Gastroesophageal sphincter (tissue), 4 donors: ENCODE measurements at regions not wholly inside any gene's neighbourhood (a gene's known extent, or its start where the extent isn't known, plus 50 kb on each side); places are given as distances from the start of the nearest gene placed in this dataset.

Experiments
- ATAC-seq: fragments of 150-250 bp; one replicate; pipeline ENCODE4 v1.9.1; 2016; ENCODE audit warnings: mild to moderate bottlenecking, moderate library complexity
- H3K27ac ChIP-seq, 4 donors: fragments of 200-600 bp; sonication (generic) in 3 of 4; 1 replicate in 3 of 4; 2 replicates in 1 of 4; pipeline ENCODE4 v1.5.1; 2016 to 2019
- H3K27me3 ChIP-seq: fragments of 200-600 bp; sonication (generic); one replicate; pipeline ENCODE4 v1.5.1; 2019
- H3K36me3 ChIP-seq, 2 donors: fragments of 200-600 bp; sonication (generic); one replicate each; pipeline ENCODE4 v1.5.1; 2019; ENCODE audit warnings: control low read depth in 1 of 2
- H3K4me1 ChIP-seq, 3 donors: fragments of 200-600 bp; sonication (generic); 1 replicate in 2 of 3; 2 replicates in 1 of 3; pipeline ENCODE4 v1.5.1; 2016 to 2019; ENCODE audit warnings: control low read depth in 2 of 3
- H3K4me3 ChIP-seq, 2 donors: fragments of 200-600 bp; sonication (generic); one replicate each; pipeline ENCODE4 v1.5.1; 2019; ENCODE audit warnings: mild to moderate bottlenecking in 1 of 2, moderate library complexity in 1 of 2
- H3K9me3 ChIP-seq, 3 donors: fragments of 200-600 bp; sonication (generic); one replicate each; pipeline ENCODE4 v1.5.1; 2017 to 2019; ENCODE audit warnings: control low read depth in 2 of 3
- EP300 ChIP-seq: sonication (generic); formaldehyde crosslinking; IDR thresholded peaks from one replicate; pipeline ENCODE4 v1.6.1; 2017; ENCODE audit warnings: antibody characterized with exemption, mild to moderate bottlenecking
- POLR2A ChIP-seq, 2 donors: fragments of 450-650 bp; IDR thresholded peaks; one replicate each; pipeline ENCODE4 v1.6.1; 2017; ENCODE audit warnings: antibody characterized with exemption in 2 of 2, mild to moderate bottlenecking in 2 of 2, moderate library complexity in 1 of 2
- POLR2AphosphoS5 ChIP-seq: sonication (generic); formaldehyde crosslinking; IDR thresholded peaks from one replicate; pipeline ENCODE4 v1.6.1; 2017; ENCODE audit warnings: antibody characterized with exemption
- WGBS, 2 donors: methylation state at CpG; one replicate each; pipeline ENCODE4 v1.1.5; 2018; ENCODE audit warnings: low coverage in 1 of 2; 5-methylcytosine and 5-hydroxymethylcytosine counted together
- TF ChIP-seq, protein P1 (sequence below), 4 experiments: fragments of 200-600 bp in 2 of 4; fragments of 450-650 bp in 2 of 4; sonication (generic) in 1 of 4; IDR thresholded peaks; one replicate each; pipeline ENCODE4 v1.5.1; 2017 to 2019; ENCODE audit warnings: antibody characterized with exemption in 4 of 4, mild to moderate bottlenecking in 2 of 4, moderate library complexity in 2 of 4

GRCh38 chr4:165662341-165662740, 210.7 kb upstream of the TLL1 start:
- Histone ChIP-seq H3K4me3 (no peak overlapping the region), H3K9me3 (no peaks in the 10 kb centered on the region), H3K27me3 (no peaks in the 10 kb centered on the region), H3K36me3 (no peaks in the 10 kb centered on the region), H3K27ac (no peak overlapping the region), H3K4me1 (no peaks in the 10 kb centered on the region)
- WGBS, 2 donors = 43 to 56% methylated on average over 2 of the region's 2 CpGs
- ATAC-seq = no peak
- no peak for TF ChIP-seq EP300
- no peak for TF ChIP-seq POLR2A (IDR thresholded peaks at IDR 0.05)
- no peak for TF ChIP-seq POLR2AphosphoS5
- TF ChIP-seq, protein P1, sequence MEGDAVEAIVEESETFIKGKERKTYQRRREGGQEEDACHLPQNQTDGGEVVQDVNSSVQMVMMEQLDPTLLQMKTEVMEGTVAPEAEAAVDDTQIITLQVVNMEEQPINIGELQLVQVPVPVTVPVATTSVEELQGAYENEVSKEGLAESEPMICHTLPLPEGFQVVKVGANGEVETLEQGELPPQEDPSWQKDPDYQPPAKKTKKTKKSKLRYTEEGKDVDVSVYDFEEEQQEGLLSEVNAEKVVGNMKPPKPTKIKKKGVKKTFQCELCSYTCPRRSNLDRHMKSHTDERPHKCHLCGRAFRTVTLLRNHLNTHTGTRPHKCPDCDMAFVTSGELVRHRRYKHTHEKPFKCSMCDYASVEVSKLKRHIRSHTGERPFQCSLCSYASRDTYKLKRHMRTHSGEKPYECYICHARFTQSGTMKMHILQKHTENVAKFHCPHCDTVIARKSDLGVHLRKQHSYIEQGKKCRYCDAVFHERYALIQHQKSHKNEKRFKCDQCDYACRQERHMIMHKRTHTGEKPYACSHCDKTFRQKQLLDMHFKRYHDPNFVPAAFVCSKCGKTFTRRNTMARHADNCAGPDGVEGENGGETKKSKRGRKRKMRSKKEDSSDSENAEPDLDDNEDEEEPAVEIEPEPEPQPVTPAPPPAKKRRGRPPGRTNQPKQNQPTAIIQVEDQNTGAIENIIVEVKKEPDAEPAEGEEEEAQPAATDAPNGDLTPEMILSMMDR (IDR thresholded peaks at IDR 0.05) = no peak

DNA sequence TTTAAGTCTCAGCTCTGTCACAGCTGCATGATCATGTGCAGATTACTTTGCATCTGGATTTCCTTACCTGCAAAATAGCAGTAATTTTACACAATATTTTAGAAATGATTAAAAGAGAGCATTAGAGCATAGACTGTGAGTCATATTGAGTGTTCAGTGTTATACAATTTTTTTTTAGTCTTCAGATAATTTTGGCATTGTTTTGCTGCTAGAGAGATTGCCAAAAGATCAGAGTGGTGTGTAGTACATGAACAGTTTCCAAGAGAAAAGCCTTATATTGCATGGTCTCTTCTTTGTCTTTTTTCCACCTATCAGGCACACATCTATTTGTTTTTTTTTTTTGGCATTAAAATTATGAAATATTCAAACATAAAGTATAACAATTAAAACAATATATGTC, 209.6 kb upstream of the TLL1 start:
- Histone ChIP-seq H3K27ac (no peak overlapping the region), H3K36me3 (no peaks in the 10 kb centered on the region), H3K4me1 (no peaks in the 10 kb centered on the region), H3K4me3 (no peak overlapping the region), H3K9me3 (no peaks in the 10 kb centered on the region), H3K27me3 (no peaks in the 10 kb centered on the region)
- no peak for ATAC-seq
- TF ChIP-seq POLR2AphosphoS5 (no peak), EP300 (no peak), POLR2A (IDR thresholded peaks at IDR 0.05) (no peak)
- TF ChIP-seq, protein P1 (IDR thresholded peaks at IDR 0.05) = no peak

DNA sequence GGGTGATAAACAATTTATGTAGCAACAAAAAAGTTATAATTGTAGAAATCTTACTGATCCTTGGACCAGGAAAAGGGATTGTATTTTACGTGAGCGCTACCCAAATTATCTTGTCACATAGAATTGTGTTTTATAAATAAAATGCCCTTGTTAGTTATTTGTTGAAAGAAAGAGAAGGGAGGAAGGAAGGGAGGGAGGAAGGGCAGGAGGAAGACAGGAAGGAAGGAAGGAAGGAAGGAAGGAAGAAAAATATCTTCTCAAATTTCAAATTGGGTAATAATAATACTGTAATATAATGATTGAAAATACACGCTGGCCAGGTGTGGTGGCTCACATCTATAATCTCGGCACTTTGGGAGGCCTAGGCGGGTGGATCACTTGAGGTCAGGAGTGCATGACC, 206.2 kb upstream of the TLL1 start:
- Histone ChIP-seq H3K9me3 (no peaks in the 10 kb centered on the region), H3K27me3 (no peaks in the 10 kb centered on the region), H3K4me1 (no peaks in the 10 kb centered on the region), H3K36me3 (no peaks in the 10 kb centered on the region), H3K27ac (no peak overlapping the region), H3K4me3 (no peak overlapping the region)
- ATAC-seq = no peak
- 90 to 94% methylated on average over 5 of the region's 5 CpGs for WGBS, 2 donors
- TF ChIP-seq POLR2A (IDR thresholded peaks at IDR 0.05) (no peak), POLR2AphosphoS5 (no peak), EP300 (no peak)
- TF ChIP-seq, protein P1 (IDR thresholded peaks at IDR 0.05) = no peak

DNA sequence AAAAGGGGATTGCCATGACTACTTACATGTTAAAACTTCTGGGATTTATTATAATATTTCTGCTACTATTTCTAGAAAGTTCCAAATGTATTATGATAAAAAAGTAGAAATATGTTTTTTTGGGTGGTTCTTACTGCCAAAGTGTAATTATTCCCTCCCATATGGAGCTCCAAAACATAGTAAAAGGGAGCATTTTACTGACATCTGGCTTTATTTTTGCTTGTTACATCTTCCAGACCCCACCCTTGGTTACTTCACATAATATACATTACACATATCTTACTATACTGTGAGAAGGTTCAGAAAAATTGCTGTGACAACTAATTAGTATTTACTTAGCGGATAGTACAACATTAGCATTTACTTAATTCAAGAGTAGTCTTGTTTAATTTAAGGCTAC, 205.1 kb upstream of the TLL1 start:
- Histone ChIP-seq H3K36me3 (no peaks in the 10 kb centered on the region), H3K27me3 (no peaks in the 10 kb centered on the region), H3K9me3 (no peaks in the 10 kb centered on the region), H3K27ac (no peak overlapping the region), H3K4me1 (no peaks in the 10 kb centered on the region), H3K4me3 (no peak overlapping the region)
- no peak for ATAC-seq
- TF ChIP-seq EP300 (no peak), POLR2A (IDR thresholded peaks at IDR 0.05) (no peak), POLR2AphosphoS5 (no peak)
- TF ChIP-seq, protein P1 (IDR thresholded peaks at IDR 0.05) = no peak
- WGBS, 2 donors = 100% methylated on average over 1 of the region's 1 CpG

DNA sequence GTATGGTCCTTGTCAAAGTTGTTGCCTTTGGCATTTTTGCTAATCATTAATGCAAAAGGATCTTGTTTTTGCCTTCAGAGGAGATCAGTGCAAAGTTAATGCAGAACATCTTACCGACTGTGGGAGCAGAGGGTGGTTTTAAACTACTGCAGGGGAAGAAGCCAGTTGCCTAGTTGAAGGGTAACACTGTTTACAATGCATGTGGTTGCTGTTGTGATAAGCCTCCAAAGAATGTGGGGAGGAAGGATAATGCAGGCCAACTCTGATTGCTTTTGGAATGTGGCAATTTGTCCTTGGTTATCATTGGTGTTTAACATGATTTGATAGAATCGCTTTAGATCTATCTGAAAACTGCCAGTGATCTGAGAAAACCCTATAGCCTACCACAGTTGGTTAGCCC, 204.3 kb upstream of the TLL1 start:
- Histone ChIP-seq H3K4me3 (no peak overlapping the region), H3K9me3 (no peaks in the 10 kb centered on the region), H3K27ac (no peak overlapping the region), H3K27me3 (no peaks in the 10 kb centered on the region), H3K4me1 (no peaks in the 10 kb centered on the region), H3K36me3 (no peaks in the 10 kb centered on the region)
- ATAC-seq = no peak
- 43 to 60% methylated on average over 1 to 2 of the region's 2 CpGs for whole genome bisulfite sequencing, 2 donors
- TF ChIP-seq POLR2A (IDR thresholded peaks at IDR 0.05) = no peak

- H3K36me3 ChIP-seq = no peaks in the 10 kb centered on the region
- 71 to 88% methylated on average over 6 to 7 of the region's 8 CpGs for WGBS, 2 donors
- H3K9me3 ChIP-seq = no peaks in the 10 kb centered on the region
- no peak for ATAC-seq
- H3K4me1 ChIP-seq = no peaks in the 10 kb centered on the region
- no peak overlapping the region for H3K27ac ChIP-seq
- TF ChIP-seq POLR2A (IDR thresholded peaks at IDR 0.05) (no peak), EP300 (no peak), POLR2AphosphoS5 (no peak)
- no peak overlapping the region for H3K4me3 ChIP-seq
- H3K27me3 ChIP-seq = no peaks in the 10 kb centered on the region
Measured at GRCh38 chr4:165677081-165677480, 196.0 kb upstream of the TLL1 start.
